ENCODE measurements at regions not wholly inside any gene's neighbourhood (a gene's known extent, or its start where the extent isn't known, plus 50 kb on each side); places are given as distances from the start of the nearest gene placed in this dataset.

GRCh38 chr7:85564861-85565260 is 378.0 kb upstream of the SEMA3D start:
- ATAC-seq, result no peak

- no peak for ATAC-seq
Measured at GRCh38 chr7:85561706-85562105, 374.9 kb upstream of the SEMA3D start.

GRCh38 chr7:85554236-85555178 is 367.7 kb upstream of the SEMA3D start:
- peak; percentile 50 for ATAC-seq

DNA sequence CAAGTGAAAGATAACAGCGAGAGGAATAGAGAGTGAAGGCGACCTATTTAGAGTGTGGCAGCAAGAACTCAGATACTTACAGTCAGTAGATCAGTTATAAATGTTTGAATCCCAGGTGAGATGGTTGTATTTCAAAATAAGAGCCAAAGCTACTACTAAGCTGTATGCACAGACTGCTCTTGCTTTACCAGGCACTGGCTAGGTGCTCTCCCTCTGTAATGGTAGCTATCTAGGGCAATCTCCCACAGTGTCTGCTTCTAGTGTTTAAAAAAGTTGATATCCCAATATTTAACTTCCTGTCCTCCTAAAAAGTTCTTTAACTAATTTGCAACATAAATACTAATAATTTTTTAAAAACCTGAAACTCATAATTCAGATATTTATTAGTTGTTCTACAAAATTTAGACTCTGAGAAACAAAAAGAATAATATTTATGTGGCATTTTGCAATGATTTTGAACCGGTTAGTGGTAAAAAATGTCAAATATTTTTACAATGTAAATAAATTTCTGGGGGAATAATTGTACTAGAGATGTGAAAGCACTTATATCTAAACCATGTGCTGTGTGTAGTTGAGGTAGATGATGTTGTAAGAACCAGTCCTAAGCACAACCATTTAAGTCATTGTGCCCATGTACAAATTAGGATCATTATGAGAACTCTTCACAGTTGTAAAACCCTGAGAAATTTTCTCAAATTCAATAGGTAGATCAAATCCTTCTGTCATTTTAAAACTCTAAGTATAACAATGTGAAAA is 349.3 kb upstream of the SEMA3D start:
- no peak for ATAC-seq

GRCh38 chr7:85529831-85530230 is 343.0 kb upstream of the SEMA3D start:
- no peak for ATAC-seq

DNA sequence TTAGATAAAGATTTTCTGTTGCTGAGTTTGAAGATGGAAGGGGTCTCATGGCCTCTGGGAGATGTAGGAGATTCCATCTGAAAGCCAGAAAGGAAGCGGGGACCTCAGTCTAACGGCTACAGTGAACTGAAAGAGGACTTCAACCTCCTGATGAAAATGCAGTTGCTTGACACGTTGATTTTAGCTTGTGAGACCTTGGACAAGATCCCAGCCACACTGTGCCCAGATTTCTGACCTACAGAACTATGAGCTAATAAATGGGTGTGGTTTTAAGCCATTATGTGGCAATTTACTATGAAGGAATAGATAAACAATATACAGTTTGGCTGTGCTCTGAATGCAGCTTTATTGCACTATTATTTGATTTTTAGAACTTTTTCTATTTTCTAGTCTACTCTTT is 342.3 kb upstream of the SEMA3D start:
- ATAC-seq, result no peak

- ATAC-seq, result no peak
Measured at GRCh38 chr7:85528581-85528980, 341.7 kb upstream of the SEMA3D start.

GRCh38 chr7:85525676-85526075 is 338.8 kb upstream of the SEMA3D start:
- no peak for ATAC-seq

DNA sequence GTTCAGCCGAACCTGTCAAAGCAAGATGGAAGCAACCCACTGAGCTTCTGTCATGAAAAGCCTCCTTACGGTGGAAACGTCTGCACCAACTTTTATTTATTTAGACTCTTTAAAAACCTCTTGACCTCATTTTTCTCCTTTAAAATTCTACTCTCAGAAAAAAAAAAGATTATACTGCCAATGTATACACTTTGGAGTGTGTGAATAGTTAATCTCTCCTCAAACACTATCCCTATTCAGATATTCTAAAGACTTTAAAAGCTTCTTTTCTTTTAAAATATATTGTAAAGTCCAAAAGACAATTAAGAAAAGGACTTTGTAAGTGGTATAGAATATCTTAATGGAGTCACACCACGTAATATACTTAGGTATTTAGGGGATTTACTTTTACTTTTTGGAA is 335.2 kb upstream of the SEMA3D start:
- no peak for ATAC-seq

GRCh38 chr7:85521108-85521694 is 334.3 kb upstream of the SEMA3D start:
- ATAC-seq, result no peak

DNA sequence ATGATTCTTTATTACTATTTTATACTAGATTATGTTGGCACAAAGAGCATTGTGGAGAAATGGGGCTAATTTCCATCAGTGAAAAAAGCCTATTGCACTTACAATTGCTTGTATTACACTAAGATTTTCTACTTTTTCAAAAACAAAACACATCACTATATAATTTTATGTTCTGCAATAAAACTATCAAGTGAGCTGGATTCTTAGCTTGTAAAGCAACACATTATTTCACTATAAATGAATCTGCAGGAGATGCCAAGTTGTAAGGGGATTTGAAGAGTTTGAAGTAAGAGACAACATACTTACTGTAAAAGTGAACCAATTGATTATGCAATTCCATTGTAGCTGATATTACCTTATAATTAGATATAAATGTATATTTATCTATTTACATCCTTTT is 333.3 kb upstream of the SEMA3D start:
- ATAC-seq, result no peak

DNA sequence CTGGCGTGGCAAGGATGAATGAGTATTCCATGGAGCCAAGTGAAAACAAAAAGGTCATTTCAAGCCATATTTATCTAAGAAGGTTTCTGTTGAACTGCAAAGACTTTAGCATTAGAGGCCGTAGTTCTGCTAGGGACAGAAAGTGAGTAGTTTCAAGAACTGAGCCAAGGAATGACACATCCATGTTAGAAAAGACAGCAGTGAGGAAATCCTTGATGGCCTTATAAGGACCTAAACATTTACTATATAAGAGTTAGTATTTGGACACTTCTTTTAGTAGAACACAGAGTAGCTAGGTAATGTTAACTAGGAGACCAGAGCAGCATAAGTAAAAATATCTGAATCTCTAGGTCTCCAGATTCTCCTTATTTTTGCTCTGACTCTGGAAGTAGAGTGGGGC is 329.8 kb upstream of the SEMA3D start:
- ATAC-seq, result no peak

DNA sequence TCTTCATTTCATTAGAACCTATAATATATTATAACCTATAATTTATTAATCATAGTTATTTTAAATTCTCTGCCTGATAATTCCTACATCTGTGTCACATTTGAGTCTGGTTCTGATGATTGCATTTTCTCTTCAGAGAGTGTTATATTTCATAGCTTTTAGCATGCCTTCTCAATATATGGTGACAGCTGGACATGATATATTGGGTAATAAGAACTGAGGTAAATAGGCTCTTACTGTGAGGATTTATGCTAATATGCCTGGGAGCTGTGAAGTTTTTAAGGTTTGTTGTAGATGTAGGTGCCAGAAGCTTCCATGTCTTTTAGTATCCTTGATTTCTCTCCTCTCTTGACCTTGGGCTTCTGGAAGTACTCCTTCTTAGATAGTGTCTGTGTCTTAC is 325.9 kb upstream of the SEMA3D start:
- no peak for ATAC-seq

DNA sequence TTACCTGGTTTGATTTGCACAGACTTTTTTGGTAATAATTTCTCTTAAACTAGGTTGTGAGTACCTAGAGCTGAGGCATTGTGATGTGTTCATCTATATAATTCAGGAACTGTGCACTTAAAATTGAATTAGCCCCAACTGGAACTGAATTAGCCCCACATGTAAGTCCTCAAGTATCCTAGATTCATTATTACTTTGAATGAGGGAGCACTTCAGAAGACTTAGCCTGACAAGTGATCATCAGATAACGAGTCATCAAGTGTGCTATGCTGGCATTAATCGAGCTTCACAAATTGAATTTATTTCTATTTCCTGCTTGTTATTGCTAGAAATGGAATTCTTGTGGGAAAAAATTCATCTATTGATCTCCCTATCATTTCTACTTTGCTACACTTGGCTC is 323.4 kb upstream of the SEMA3D start:
- ATAC-seq, result no peak

DNA sequence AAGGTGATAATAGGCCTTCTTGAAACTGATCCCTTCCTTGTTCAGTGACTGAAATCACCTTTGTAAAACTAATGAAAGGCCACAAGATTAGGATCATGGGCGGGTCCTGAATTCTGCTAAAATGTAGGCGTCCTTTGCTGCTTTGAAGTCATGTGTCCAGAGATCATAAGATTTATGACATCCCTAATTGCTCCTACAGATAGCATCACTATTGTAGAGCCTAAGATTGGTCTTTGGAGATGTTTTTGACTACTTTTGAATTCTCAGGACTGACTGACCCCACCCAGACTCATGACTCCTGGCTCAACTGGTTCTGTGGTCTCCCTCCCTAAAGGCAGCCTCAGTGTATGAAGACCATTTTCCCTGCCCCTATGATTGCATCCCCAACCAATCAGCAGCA is 322.6 kb upstream of the SEMA3D start:
- ATAC-seq, result no peak

DNA sequence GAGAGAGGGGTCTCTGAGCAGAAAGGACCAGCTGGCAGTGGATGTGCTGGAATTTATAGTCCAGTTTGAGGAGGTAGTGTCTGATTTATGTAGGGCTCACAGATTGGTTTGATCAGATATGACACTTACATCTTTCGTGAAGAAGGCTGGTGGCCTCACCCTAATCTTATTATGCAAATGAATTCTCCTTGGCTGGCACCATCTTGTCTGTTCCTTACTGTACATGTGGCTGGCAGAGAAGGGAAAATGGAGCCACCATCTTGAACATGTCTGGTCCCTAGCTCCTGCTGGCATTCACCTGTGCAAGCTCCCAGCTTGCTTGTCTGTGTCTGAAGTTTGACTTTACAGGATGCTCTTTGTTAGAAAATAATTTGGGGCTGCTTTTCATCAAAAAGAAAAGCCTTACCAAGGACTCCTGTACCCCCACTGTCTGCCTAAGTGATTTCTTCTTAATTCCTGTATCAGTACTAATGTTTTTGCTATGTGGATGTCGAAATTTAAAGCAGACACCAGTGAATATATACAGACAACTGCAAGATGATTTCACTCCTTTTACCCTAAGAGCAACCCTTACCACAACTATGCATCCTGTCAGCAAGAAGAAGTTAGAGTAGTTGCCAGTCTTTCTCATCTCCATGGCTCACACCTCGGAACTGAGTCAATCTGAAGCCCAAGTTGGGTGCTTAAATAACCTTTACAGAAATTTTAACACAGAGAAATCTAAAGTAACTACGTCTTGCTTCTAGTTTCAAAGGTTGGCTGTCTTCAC is 322.0 kb upstream of the SEMA3D start:
- no peak for ATAC-seq

DNA sequence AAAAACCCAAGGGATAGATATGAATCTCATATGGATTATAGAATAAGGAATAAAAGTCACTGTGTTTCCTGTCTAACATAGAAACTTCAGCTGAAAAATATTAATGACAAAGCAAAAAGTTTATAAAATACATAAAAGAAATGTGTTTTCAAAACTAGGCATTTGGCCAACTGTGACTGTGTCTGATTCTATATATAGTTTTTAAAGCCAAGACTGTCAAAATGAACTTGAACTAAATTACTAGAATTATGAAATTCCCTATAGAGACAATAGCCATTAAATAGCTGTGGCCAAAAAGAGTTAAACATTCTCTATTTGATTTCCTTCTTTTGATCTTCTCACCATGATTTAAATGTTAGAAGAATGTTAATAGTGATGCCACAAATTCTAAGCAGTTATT is 311.2 kb upstream of the SEMA3D start:
- no peak for ATAC-seq

GRCh38 chr7:85489498-85489897 is 302.6 kb upstream of the SEMA3D start:
- ATAC-seq, result no peak

DNA sequence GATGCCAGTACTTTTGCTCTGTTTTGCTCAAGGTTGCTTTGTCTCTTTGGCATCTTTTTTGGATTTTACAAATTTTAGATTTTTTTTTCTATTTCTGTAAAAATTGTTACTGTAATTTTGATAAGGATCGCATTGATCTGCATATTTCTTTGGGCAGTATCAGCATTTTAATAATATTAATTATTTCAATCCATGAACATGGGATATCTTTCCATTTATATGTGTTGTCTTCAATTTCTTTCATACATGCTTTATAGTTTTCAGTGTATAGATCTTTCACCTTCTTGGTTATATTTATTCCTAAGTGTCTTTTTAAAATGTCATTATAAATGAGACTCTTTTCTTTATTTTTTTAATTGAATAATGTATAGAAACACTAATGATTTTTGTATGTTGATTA is 301.6 kb upstream of the SEMA3D start:
- ATAC-seq, result no peak

GRCh38 chr7:85483177-85483576 is 296.3 kb upstream of the SEMA3D start:
- ATAC-seq, result no peak

DNA sequence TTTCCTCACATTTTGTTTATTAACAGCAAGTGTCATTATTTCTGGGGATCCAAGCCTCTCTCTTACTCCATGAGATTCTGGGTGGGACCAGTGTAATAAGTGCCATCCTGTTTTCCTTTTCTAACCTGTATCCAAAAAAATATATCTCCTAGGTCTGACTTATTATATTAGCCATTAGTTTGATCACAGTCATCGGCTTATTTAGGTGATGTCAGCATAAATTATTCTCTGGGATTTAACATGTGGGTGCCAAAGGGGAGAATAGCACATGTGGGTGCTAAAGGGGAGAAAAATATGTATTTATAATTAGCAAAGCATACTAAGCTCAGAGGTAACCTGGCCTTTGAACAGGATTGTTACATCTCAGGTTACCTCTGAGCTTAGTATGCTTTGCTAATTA is 293.8 kb upstream of the SEMA3D start:
- ATAC-seq, result no peak

DNA sequence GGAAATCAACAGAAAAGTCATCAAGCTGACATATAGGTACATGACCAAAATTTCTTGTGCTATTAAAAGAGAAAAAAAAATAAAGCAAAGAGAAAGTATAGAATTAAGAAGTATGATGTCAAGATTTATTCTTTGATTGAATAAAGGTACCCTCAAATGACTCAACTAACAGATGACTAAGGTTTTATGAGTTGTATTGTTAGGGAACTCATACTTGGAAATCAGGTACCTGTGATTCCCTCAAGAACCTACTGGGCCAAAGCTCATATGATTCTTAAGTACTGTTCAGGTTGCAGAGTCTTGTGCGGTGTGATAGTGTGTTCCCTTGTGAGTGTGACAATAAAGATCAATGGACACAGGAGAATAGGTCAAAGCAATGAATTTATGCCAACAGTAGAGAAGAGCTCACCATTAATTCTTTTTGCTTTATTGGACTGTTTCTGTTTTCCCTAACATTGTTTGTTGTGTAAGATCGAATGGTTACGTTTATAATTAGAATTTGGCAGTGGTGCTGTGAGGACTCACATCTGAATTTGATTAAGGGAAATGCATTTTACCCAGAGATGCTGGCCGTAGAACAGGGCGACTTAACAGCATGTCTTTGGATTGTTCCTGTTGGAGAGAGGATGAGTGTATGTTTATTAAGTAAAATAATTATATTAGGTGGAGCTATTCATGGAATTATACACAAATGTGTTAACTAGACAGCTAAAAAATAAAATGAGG is 293.2 kb upstream of the SEMA3D start:
- no peak for ATAC-seq

Measured in esophagus mucosa (tissue), 1 donor.